ENCODE measurements at regions not wholly inside any gene's neighbourhood (a gene's known extent, or its start where the extent isn't known, plus 50 kb on each side); places are given as distances from the start of the nearest gene placed in this dataset.

DNA sequence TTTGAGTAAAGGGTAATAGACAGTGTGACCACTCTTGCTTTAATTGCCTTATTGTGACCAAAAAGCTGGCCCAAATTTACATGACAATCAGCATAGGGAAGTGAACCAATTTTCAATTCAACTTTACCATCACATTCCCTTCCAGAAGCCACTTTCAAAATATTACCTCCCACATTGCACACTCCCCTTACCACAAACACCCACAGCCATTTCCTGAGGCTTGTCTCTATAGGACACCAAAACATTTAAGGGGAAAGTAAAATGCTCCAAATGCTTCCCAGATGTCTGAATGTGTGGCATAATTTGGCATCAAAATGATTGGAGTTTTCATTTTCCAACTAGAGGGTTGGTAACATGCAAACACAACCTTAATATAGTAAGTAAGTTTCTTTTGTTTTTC lies 616.1 kb downstream of the SLC4A3 start:
- TF ChIP-seq, protein P1, sequence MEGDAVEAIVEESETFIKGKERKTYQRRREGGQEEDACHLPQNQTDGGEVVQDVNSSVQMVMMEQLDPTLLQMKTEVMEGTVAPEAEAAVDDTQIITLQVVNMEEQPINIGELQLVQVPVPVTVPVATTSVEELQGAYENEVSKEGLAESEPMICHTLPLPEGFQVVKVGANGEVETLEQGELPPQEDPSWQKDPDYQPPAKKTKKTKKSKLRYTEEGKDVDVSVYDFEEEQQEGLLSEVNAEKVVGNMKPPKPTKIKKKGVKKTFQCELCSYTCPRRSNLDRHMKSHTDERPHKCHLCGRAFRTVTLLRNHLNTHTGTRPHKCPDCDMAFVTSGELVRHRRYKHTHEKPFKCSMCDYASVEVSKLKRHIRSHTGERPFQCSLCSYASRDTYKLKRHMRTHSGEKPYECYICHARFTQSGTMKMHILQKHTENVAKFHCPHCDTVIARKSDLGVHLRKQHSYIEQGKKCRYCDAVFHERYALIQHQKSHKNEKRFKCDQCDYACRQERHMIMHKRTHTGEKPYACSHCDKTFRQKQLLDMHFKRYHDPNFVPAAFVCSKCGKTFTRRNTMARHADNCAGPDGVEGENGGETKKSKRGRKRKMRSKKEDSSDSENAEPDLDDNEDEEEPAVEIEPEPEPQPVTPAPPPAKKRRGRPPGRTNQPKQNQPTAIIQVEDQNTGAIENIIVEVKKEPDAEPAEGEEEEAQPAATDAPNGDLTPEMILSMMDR (IDR thresholded peaks at IDR 0.05) = no peak
- no peak for TF ChIP-seq POLR2A (IDR thresholded peaks at IDR 0.05)
